ENCODE measurements at regions not wholly inside any gene's neighbourhood (a gene's known extent, or its start where the extent isn't known, plus 50 kb on each side); places are given as distances from the start of the nearest gene placed in this dataset.

GRCh38 chr6:105774247-105774646 lies 311.9 kb upstream of the PRDM1 start:
- intact Hi-C loops (cut with micrococcal nuclease), result no loop called here
- DNase-seq (ENCODE audit: low read depth, low spot score), result no peak

More at GRCh38 chr6:105774247-105774646, 311.9 kb upstream of the PRDM1 start:
- no TSS peak for BruUV-seq (replicated peaks)
- H3K4me3 ChIP-seq (replicated peaks in 1 of 3; ENCODE audit: insufficient read depth in 1 of 3, low read depth in 1 of 3, low read length in 3 of 3), result no peak overlapping the region
- no peak overlapping the region for H3K9ac ChIP-seq (replicated peaks; ENCODE audit: extremely low read depth, insufficient read depth, low read length)
- H3K79me2 ChIP-seq (ENCODE audit: control insufficient read depth, insufficient read depth, low read length), result no peaks in the 10 kb centered on the region
- CTCF ChIA-PET, result no interaction called here
- H3K9me3 ChIP-seq (replicated peaks; ENCODE audit: control insufficient read depth, insufficient read depth, low read length), result no peaks in the 10 kb centered on the region
- no peaks in the 10 kb centered on the region for H3K4me1 ChIP-seq (ENCODE audit: control insufficient read depth, extremely low read depth, insufficient read depth, low read length)
- H3K27ac ChIP-seq (ENCODE audit: insufficient read depth, low read depth, low read length), result no peak overlapping the region
- no peaks in the 10 kb centered on the region for H3K27me3 ChIP-seq (ENCODE audit: control insufficient read depth in 2 of 2, insufficient read depth in 2 of 2, low read length in 2 of 2)
- H3K4me2 ChIP-seq (ENCODE audit: insufficient read depth, low read length), result no peak overlapping the region
- dilution Hi-C loops (cut with MboI; ENCODE audit: extremely low pct_ligation_motif_present, low sequenced_read_pairs), result no loop called here
- no peaks in the 10 kb centered on the region for H4K20me1 ChIP-seq (replicated peaks; ENCODE audit: control insufficient read depth, extremely low read depth, insufficient read depth, low read length)
- FAIRE-seq, result no peak
- H3K9me1 ChIP-seq (replicated peaks; ENCODE audit: control insufficient read depth, extremely low read depth, insufficient read depth, low read length), result no peaks in the 10 kb centered on the region
- no peak for TF ChIP-seq FOS (IDR thresholded peaks at IDR 0.05; ENCODE audit: borderline replicate concordance, insufficient read depth, low read length)
- no peak for TF ChIP-seq POLR2A (IDR thresholded peaks at IDR 0.05; ENCODE audit: low read depth, low read length)
- TF ChIP-seq POLR2AphosphoS5 (IDR thresholded peaks at IDR 0.05; ENCODE audit: insufficient read depth, low read depth, low read length), result no peak
- TF ChIP-seq EZH2 (IDR thresholded peaks at IDR 0.05; ENCODE audit: borderline replicate concordance, low read depth, low read length, severe bottlenecking), result no peak
- TF ChIP-seq CTCF (IDR thresholded peaks at IDR 0.05; ENCODE audit: extremely low read depth in 1 of 2, insufficient read depth in 1 of 2, low read depth in 1 of 2, low read length in 2 of 2), result no peak
- no peak for TF ChIP-seq MYC (IDR thresholded peaks at IDR 0.05; ENCODE audit: low read depth, low read length)
- TF ChIP-seq JUN (IDR thresholded peaks at IDR 0.05; ENCODE audit: borderline replicate concordance, insufficient read depth, insufficient read length, low read depth), result no peak
- TF ChIP-seq GATA2 (IDR thresholded peaks at IDR 0.05; ENCODE audit: insufficient read depth, insufficient read length, low read depth, low read length), result no peak
- TF ChIP-seq MAX (IDR thresholded peaks at IDR 0.05; ENCODE audit: insufficient read depth, insufficient read length), result no peak
- H2AFZ ChIP-seq (ENCODE audit: low read depth, low read length), result no peak overlapping the region
- no peaks in the 10 kb centered on the region for H3K36me3 ChIP-seq (ENCODE audit: control insufficient read depth in 2 of 2, extremely low read depth in 1 of 2, insufficient read depth in 2 of 2, low read length in 2 of 2)
- POLR2A ChIA-PET, result no interaction called here
